Breast epithelium (tissue), 4 donors: ENCODE measurements at regions not wholly inside any gene's neighbourhood (a gene's known extent, or its start where the extent isn't known, plus 50 kb on each side); places are given as distances from the start of the nearest gene placed in this dataset.

Source experiments
- DNase-seq, 2 donors: peaks; one replicate each; pipeline ENCODE4 v3.0.0-alpha.2; 2019; ENCODE audit warnings: low spot score in 2 of 2
- H3K27ac ChIP-seq, 2 donors: fragments of 200-600 bp; sonication (generic) in 1 of 2; one replicate each; pipeline ENCODE4 v1.5.1; 2016 to 2019; ENCODE audit warnings: mild to moderate bottlenecking in 1 of 2
- H3K27me3 ChIP-seq, 2 donors: fragments of 200-600 bp; sonication (generic) in 1 of 2; one replicate each; pipeline versions ENCODE4 v1.5.1 to v1.6.0; 2017 to 2019; ENCODE audit warnings: control low read depth in 1 of 2, mild to moderate bottlenecking in 1 of 2
- H3K36me3 ChIP-seq: fragments of 200-600 bp; one replicate; pipeline ENCODE4 v1.5.1; 2019
- H3K4me1 ChIP-seq, 2 donors: fragments of 200-600 bp; sonication (generic); one replicate each; pipeline ENCODE4 v1.5.1; 2016 to 2019; ENCODE audit warnings: control low read depth in 1 of 2
- H3K4me3 ChIP-seq, 3 donors: fragments of 200-600 bp; sonication (generic); 1 replicate in 2 of 3; 2 replicates in 1 of 3; pipeline ENCODE4 v1.5.1; 2016 to 2019; ENCODE audit warnings: mild to moderate bottlenecking in 3 of 3, moderate library complexity in 2 of 3
- H3K9me3 ChIP-seq, 2 donors: fragments of 200-600 bp; sonication (generic) in 1 of 2; one replicate each; pipeline ENCODE4 v1.5.1; 2016 to 2019; ENCODE audit warnings: control low read depth in 1 of 2
- POLR2A ChIP-seq: fragments of 450-650 bp; IDR thresholded peaks from one replicate; pipeline ENCODE4 v1.6.1; 2016; ENCODE audit warnings: antibody characterized with exemption, mild to moderate bottlenecking, moderate library complexity
- POLR2AphosphoS5 ChIP-seq, 3 donors: sonication (generic); formaldehyde crosslinking; IDR thresholded peaks; one replicate each; pipeline ENCODE4 v1.6.1; 2017; ENCODE audit warnings: antibody characterized with exemption in 3 of 3
- intact Hi-C: fragments of 100-400 bp; cut with DNase I; formaldehyde crosslinking; loops from one replicate; pipeline ENCODE4 v1.15.1; 2023; ENCODE audit warnings: low total_unique reads
- TF ChIP-seq, protein P1 (sequence below), 3 donors: fragments of 450-650 bp; IDR thresholded peaks; one replicate each; pipeline ENCODE4 v1.5.1; 2016 to 2017; ENCODE audit warnings: antibody characterized with exemption in 3 of 3, mild to moderate bottlenecking in 3 of 3, moderate library complexity in 3 of 3

DNA sequence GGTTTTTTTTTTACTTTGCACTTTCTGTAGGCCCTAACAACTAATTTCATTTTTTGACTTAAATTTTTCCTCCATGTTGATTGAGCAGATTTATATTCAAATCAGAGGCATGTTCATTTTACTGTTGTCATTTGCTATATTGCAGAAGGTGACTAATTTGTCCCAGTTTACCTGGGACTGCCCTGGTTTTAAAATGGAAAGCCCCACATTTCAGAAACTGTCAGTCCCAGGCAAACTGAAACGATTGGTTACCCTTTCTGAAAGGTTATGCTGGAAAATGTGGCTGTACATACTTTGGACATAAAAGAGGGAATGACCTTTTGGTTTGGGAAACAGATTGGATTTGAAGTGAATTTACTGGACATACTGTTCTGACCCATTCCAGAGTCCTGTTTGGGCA lies 160.0 kb downstream of the SPCS3 start:
- no peaks in the 10 kb centered on the region for H3K4me1 ChIP-seq
- no peaks in the 10 kb centered on the region for H3K27me3 ChIP-seq
- DNase-seq, result no peak
- intact Hi-C loops, result no loop called here
- H3K9me3 ChIP-seq, result peaks cover 5 to 8% of the 10 kb centered on the region in 2 donors
- no peaks in the 10 kb centered on the region for H3K36me3 ChIP-seq
- H3K4me3 ChIP-seq, result no peak overlapping the region
- TF ChIP-seq POLR2A (no peak), POLR2AphosphoS5 (IDR thresholded peaks at IDR 0.05) (no peak)
- TF ChIP-seq, protein P1, sequence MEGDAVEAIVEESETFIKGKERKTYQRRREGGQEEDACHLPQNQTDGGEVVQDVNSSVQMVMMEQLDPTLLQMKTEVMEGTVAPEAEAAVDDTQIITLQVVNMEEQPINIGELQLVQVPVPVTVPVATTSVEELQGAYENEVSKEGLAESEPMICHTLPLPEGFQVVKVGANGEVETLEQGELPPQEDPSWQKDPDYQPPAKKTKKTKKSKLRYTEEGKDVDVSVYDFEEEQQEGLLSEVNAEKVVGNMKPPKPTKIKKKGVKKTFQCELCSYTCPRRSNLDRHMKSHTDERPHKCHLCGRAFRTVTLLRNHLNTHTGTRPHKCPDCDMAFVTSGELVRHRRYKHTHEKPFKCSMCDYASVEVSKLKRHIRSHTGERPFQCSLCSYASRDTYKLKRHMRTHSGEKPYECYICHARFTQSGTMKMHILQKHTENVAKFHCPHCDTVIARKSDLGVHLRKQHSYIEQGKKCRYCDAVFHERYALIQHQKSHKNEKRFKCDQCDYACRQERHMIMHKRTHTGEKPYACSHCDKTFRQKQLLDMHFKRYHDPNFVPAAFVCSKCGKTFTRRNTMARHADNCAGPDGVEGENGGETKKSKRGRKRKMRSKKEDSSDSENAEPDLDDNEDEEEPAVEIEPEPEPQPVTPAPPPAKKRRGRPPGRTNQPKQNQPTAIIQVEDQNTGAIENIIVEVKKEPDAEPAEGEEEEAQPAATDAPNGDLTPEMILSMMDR (IDR thresholded peaks at IDR 0.05), result no peak
- H3K27ac ChIP-seq, result no peak overlapping the region

DNA sequence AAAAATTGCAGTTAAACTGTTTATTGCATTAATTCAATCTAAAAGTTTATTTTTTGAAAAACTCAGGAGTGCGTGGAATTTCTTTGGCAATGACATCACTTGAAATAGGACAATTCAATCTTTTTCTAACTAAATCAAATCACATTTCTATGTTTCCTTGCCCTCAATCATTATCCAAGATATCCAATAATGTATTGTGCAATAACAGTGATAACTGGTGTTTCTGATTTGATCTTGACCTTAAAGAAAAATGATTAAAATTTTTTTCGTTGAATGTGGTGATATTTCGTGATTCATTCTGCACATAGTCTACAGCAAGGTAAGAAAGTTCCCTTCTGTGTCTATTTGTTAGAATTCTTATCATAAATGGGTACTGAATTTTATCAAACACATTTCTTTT lies 163.2 kb downstream of the SPCS3 start:
- no peak overlapping the region for H3K27ac ChIP-seq
- H3K9me3 ChIP-seq, result no peaks in the 10 kb centered on the region
- TF ChIP-seq POLR2A, result no peak
- no peak for TF ChIP-seq POLR2AphosphoS5 (IDR thresholded peaks at IDR 0.05)
- TF ChIP-seq, protein P1 (IDR thresholded peaks at IDR 0.05), result no peak
- H3K36me3 ChIP-seq, result no peaks in the 10 kb centered on the region
- intact Hi-C loops, result no loop called here
- no peaks in the 10 kb centered on the region for H3K4me1 ChIP-seq
- H3K4me3 ChIP-seq, result no peak overlapping the region
- DNase-seq, result no peak
- H3K27me3 ChIP-seq, result no peaks in the 10 kb centered on the region

DNA sequence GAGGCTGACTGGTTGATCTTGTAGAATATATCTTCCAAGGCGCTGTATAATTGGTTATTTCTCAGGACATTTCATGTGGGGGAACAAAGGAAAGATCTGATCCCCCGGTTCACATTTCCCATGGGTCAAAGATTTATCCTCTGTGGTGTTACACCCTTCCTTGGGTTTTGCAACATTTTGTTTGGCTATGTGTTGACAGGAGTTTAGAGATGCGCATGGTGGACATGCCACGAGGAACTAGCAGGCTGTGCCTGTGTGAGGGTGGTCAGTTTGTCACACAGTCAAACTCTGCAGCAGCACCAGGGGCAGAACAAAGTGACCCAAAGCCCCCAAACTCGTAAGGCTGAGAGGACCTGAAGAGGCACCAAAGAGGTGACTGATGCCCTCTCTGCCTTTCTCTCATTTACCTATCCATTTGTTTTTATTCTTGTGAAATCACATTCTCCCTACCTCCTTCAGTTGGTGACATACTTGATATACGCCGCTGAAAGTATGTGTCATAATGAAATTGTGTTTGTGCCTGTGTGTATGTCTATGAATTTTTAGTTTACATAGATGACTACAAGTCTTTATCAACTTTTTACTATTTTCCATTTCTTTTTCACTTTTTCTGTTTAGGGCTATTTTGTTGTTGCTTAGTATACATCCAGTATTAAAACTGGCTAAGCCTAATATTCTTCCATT lies 164.7 kb downstream of the SPCS3 start:
- TF ChIP-seq, protein P1 (IDR thresholded peaks at IDR 0.05), result no peak
- TF ChIP-seq POLR2A, result no peak
- no peak for TF ChIP-seq POLR2AphosphoS5 (IDR thresholded peaks at IDR 0.05)
- intact Hi-C loops, result no loop called here
- H3K36me3 ChIP-seq, result no peaks in the 10 kb centered on the region
- no peaks in the 10 kb centered on the region for H3K4me1 ChIP-seq
- no peak overlapping the region for H3K4me3 ChIP-seq
- no peak overlapping the region for H3K27ac ChIP-seq
- H3K27me3 ChIP-seq, result no peaks in the 10 kb centered on the region
- no peak for DNase-seq
- H3K9me3 ChIP-seq, result no peaks in the 10 kb centered on the region

DNA sequence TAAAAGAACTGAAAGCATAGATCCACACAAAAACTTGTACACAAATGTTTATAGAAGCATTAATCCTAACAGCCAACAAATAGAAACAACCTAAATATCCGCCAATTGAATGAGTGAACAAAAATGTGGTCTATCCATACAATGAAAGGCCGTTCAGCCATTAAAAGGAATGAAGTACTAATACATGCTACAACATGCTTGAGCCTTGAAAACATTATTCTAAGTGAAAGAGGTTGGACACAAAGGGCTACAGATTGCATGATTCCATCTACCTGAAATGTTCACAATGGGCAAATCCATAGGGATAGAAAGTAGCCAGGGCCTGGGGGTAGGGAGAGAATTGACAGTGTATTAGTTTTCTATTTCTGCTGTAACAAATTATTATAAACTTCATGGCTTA lies 169.2 kb downstream of the SPCS3 start:
- TF ChIP-seq POLR2A (no peak), POLR2AphosphoS5 (IDR thresholded peaks at IDR 0.05) (no peak)
- TF ChIP-seq, protein P1 (IDR thresholded peaks at IDR 0.05), result no peak
- Histone ChIP-seq H3K36me3 (no peaks in the 10 kb centered on the region), H3K27me3 (no peaks in the 10 kb centered on the region), H3K4me1 (no peaks in the 10 kb centered on the region), H3K9me3 (no peaks in the 10 kb centered on the region), H3K4me3 (no peak overlapping the region), H3K27ac (no peak overlapping the region)
- DNase-seq, result no peak
- intact Hi-C loops, result no loop called here

DNA sequence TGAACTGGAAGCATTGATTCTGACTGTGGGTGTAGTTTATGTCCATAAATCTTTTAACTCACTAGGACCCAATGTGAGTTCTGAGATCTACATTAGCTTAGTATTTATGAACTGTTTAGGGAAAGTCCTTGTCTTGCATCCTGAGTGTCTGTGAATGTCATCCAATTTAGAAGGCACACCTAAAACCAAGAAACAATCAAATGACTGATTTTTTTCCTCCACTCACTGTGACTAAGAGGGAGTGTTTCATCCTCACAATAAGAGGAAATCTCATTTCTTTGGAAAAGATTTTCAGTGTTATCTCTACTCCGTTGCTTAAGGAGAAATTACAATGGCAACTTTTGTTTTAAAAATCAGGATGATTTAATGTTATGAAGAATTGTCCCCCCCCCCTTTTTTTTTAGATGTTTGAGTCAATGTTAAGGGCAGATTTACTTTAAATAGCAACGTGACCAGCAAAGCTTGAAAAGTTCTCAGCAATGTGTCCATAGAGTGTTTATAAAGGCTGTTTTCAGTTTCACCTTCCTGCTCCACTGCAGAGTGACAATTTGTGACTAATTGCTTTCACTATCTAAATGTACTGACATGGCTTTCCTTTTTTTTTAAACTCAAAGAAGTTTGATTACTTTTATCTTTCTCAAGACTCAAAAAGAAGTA lies 173.0 kb downstream of the SPCS3 start:
- intact Hi-C loops, result no loop called here
- Histone ChIP-seq H3K4me1 (no peaks in the 10 kb centered on the region), H3K27me3 (no peaks in the 10 kb centered on the region), H3K4me3 (no peak overlapping the region), H3K9me3 (no peaks in the 10 kb centered on the region), H3K27ac (no peak overlapping the region), H3K36me3 (no peaks in the 10 kb centered on the region)
- DNase-seq, result no peak
- TF ChIP-seq POLR2A (no peak), POLR2AphosphoS5 (IDR thresholded peaks at IDR 0.05) (no peak)
- TF ChIP-seq, protein P1 (IDR thresholded peaks at IDR 0.05), result no peak
